Effector memory CD8-positive, alpha-beta T cell (primary cell): ENCODE measurements at regions not wholly inside any gene's neighbourhood (a gene's known extent, or its start where the extent isn't known, plus 50 kb on each side); places are given as distances from the start of the nearest gene placed in this dataset.

Experiments
- ATAC-seq: fragments of 150-1000 bp; cut with Tn5 transposase; replicated peaks from 2 replicates; pipeline ENCODE4 v1.10.0; 2021; ENCODE audit warnings: mild to moderate bottlenecking, moderate library complexity
- DNase-seq, 3 experiments: peaks; one replicate each; pipeline ENCODE4 v3.0.0; 2021
- H3K27ac Mint-ChIP-seq, 2 donors: one replicate each; pipeline ENCODE4 v1.8.0; 2022; ENCODE audit warnings: mild to moderate bottlenecking in 2 of 2, mixed read lengths in 2 of 2, moderate library complexity in 2 of 2
- H3K27me3 Mint-ChIP-seq, 2 donors: one replicate each; pipeline ENCODE4 v1.8.0; 2022; ENCODE audit warnings: mixed read lengths in 2 of 2
- H3K36me3 Mint-ChIP-seq: one replicate; pipeline ENCODE4 v1.8.0; 2022; ENCODE audit warnings: mild to moderate bottlenecking, moderate library complexity, mixed read lengths; ENCODE audit not compliant: insufficient read depth
- H3K4me1 Mint-ChIP-seq, 2 donors: one replicate each; pipeline ENCODE4 v1.8.0; 2022; ENCODE audit warnings: low read depth in 2 of 2, mixed read lengths in 2 of 2
- H3K4me3 Mint-ChIP-seq, 2 donors: one replicate each; pipeline ENCODE4 v1.8.0; 2022; ENCODE audit warnings: mild to moderate bottlenecking in 2 of 2, mixed read lengths in 2 of 2, moderate library complexity in 2 of 2
- H3K9me3 Mint-ChIP-seq, 2 donors: one replicate each; pipeline ENCODE4 v1.8.0; 2022; ENCODE audit warnings: mixed read lengths in 2 of 2

GRCh38 chrX:6885909-6886308 is 261.6 kb upstream of the STS start:
- Mint-ChIP-seq H3K4me3 (no peak overlapping the region), H3K27ac (no peak overlapping the region), H3K4me1 (no peaks in the 10 kb centered on the region), H3K36me3 (no peaks in the 10 kb centered on the region), H3K9me3 (no peaks in the 10 kb centered on the region), H3K27me3 (no peaks in the 10 kb centered on the region)
- ATAC-seq (no peak), DNase-seq (no peak)

GRCh38 chrX:6885396-6885795 is 262.1 kb upstream of the STS start:
- ATAC-seq (no peak), DNase-seq (no peak)
- H3K4me1 Mint-ChIP-seq: no peaks in the 10 kb centered on the region
- H3K9me3 Mint-ChIP-seq: no peaks in the 10 kb centered on the region
- H3K27me3 Mint-ChIP-seq: no peaks in the 10 kb centered on the region
- no peak overlapping the region for H3K27ac Mint-ChIP-seq
- no peaks in the 10 kb centered on the region for H3K36me3 Mint-ChIP-seq
- no peak overlapping the region for H3K4me3 Mint-ChIP-seq

GRCh38 chrX:6861456-6861855 is 286.1 kb upstream of the STS start:
- H3K27ac Mint-ChIP-seq: no peak overlapping the region
- H3K4me1 Mint-ChIP-seq: no peaks in the 10 kb centered on the region
- H3K4me3 Mint-ChIP-seq: no peak overlapping the region
- no peaks in the 10 kb centered on the region for H3K36me3 Mint-ChIP-seq
- DNase-seq: no peak
- no peaks in the 10 kb centered on the region for H3K9me3 Mint-ChIP-seq
- H3K27me3 Mint-ChIP-seq: no peaks in the 10 kb centered on the region
- no peak for ATAC-seq

- no peaks in the 10 kb centered on the region for H3K9me3 Mint-ChIP-seq
- DNase-seq (no peak), ATAC-seq (no peak)
- no peaks in the 10 kb centered on the region for H3K4me1 Mint-ChIP-seq
- H3K27me3 Mint-ChIP-seq: no peaks in the 10 kb centered on the region
- no peaks in the 10 kb centered on the region for H3K36me3 Mint-ChIP-seq
- no peak overlapping the region for H3K27ac Mint-ChIP-seq
- no peak overlapping the region for H3K4me3 Mint-ChIP-seq
Measured at GRCh38 chrX:6857749-6858148, 289.8 kb upstream of the STS start.

- Mint-ChIP-seq H3K9me3 (no peaks in the 10 kb centered on the region), H3K36me3 (no peaks in the 10 kb centered on the region), H3K4me1 (no peaks in the 10 kb centered on the region), H3K27ac (no peak overlapping the region), H3K27me3 (no peaks in the 10 kb centered on the region), H3K4me3 (no peak overlapping the region)
- DNase-seq: no peak
- no peak for ATAC-seq
Measured at GRCh38 chrX:6856471-6856870, 291.0 kb upstream of the STS start.

GRCh38 chrX:6852869-6853268 is 294.6 kb upstream of the STS start:
- Mint-ChIP-seq H3K27ac (no peak overlapping the region), H3K9me3 (no peaks in the 10 kb centered on the region), H3K27me3 (no peaks in the 10 kb centered on the region), H3K4me3 (no peak overlapping the region), H3K36me3 (no peaks in the 10 kb centered on the region), H3K4me1 (no peaks in the 10 kb centered on the region)
- DNase-seq: no peak
- ATAC-seq: no peak

- Mint-ChIP-seq H3K4me1 (no peaks in the 10 kb centered on the region), H3K4me3 (no peak overlapping the region), H3K27me3 (no peaks in the 10 kb centered on the region), H3K9me3 (no peaks in the 10 kb centered on the region), H3K36me3 (no peaks in the 10 kb centered on the region), H3K27ac (no peak overlapping the region)
- ATAC-seq (no peak), DNase-seq (no peak)
Measured at GRCh38 chrX:6852121-6852520, 295.4 kb upstream of the STS start.

- Mint-ChIP-seq H3K4me3 (no peak overlapping the region), H3K27ac (no peak overlapping the region), H3K36me3 (no peaks in the 10 kb centered on the region), H3K27me3 (no peaks in the 10 kb centered on the region), H3K4me1 (no peaks in the 10 kb centered on the region), H3K9me3 (no peaks in the 10 kb centered on the region)
- DNase-seq (no peak), ATAC-seq (no peak)
Measured at GRCh38 chrX:6851140-6851539, 296.4 kb upstream of the STS start.

- Mint-ChIP-seq H3K27ac (no peak overlapping the region), H3K4me1 (no peaks in the 10 kb centered on the region)
Measured at GRCh38 chrX:6849716-6850414, 297.6 kb upstream of the STS start.

GRCh38 chrX:6832619-6833018 is 297.7 kb upstream of the VCX3A start:
- no peaks in the 10 kb centered on the region for H3K27me3 Mint-ChIP-seq
- H3K4me1 Mint-ChIP-seq: no peaks in the 10 kb centered on the region
- no peak overlapping the region for H3K27ac Mint-ChIP-seq
- ATAC-seq: no peak
- H3K4me3 Mint-ChIP-seq: no peak overlapping the region
- no peak for DNase-seq
- no peaks in the 10 kb centered on the region for H3K36me3 Mint-ChIP-seq
- peaks cover 0 to 3% of the 10 kb centered on the region in 2 donors for H3K9me3 Mint-ChIP-seq

More at GRCh38 chrX:6849716-6850414, 297.6 kb upstream of the STS start:
- Mint-ChIP-seq H3K27me3 (no peaks in the 10 kb centered on the region), H3K9me3 (no peaks in the 10 kb centered on the region), H3K36me3 (no peaks in the 10 kb centered on the region), H3K4me3 (no peak overlapping the region)
- ATAC-seq (no peak), DNase-seq (no peak)

- H3K36me3 Mint-ChIP-seq: no peaks in the 10 kb centered on the region
- H3K27ac Mint-ChIP-seq: no peak overlapping the region
- no peaks in the 10 kb centered on the region for H3K27me3 Mint-ChIP-seq
- ATAC-seq: no peak
- DNase-seq: no peak
- no peaks in the 10 kb centered on the region for H3K4me1 Mint-ChIP-seq
- H3K4me3 Mint-ChIP-seq: no peak overlapping the region
- peaks cover 0 to 3% of the 10 kb centered on the region in 2 donors for H3K9me3 Mint-ChIP-seq
Measured at GRCh38 chrX:6826856-6827255, 291.9 kb upstream of the VCX3A start.

GRCh38 chrX:6821730-6822129 is 286.8 kb upstream of the VCX3A start:
- H3K27me3 Mint-ChIP-seq: no peaks in the 10 kb centered on the region
- no peak for ATAC-seq
- no peaks in the 10 kb centered on the region for H3K36me3 Mint-ChIP-seq
- H3K4me1 Mint-ChIP-seq: no peaks in the 10 kb centered on the region
- no peak overlapping the region for H3K27ac Mint-ChIP-seq
- DNase-seq: no peak
- H3K9me3 Mint-ChIP-seq: no peaks in the 10 kb centered on the region
- H3K4me3 Mint-ChIP-seq: no peak overlapping the region

- DNase-seq (no peak), ATAC-seq (no peak)
- Mint-ChIP-seq H3K27ac (no peak overlapping the region), H3K4me1 (no peaks in the 10 kb centered on the region), H3K27me3 (no peaks in the 10 kb centered on the region), H3K4me3 (no peak overlapping the region), H3K9me3 (no peaks in the 10 kb centered on the region), H3K36me3 (no peaks in the 10 kb centered on the region)
Measured at GRCh38 chrX:6813836-6814370, 279.0 kb upstream of the VCX3A start.

- Mint-ChIP-seq H3K36me3 (no peaks in the 10 kb centered on the region), H3K27ac (no peak overlapping the region), H3K9me3 (no peaks in the 10 kb centered on the region), H3K4me3 (no peak overlapping the region), H3K4me1 (no peaks in the 10 kb centered on the region), H3K27me3 (no peaks in the 10 kb centered on the region)
- no peak for DNase-seq
- ATAC-seq: no peak
Measured at GRCh38 chrX:6812087-6812486, 277.2 kb upstream of the VCX3A start.
